Left lung (tissue), 4 donors: ENCODE measurements at regions not wholly inside any gene's neighbourhood (a gene's known extent, or its start where the extent isn't known, plus 50 kb on each side); places are given as distances from the start of the nearest gene placed in this dataset.

Source experiments
- ATAC-seq: fragments of 200-7000 bp; cut with Tn5 transposase; one replicate; pipeline ENCODE4 v1.9.1; 2020; ENCODE audit warnings: moderate library complexity
- DNase-seq, 4 donors: peaks; one replicate each; pipeline ENCODE4 v3.0.0-alpha.2; 2013 to 2020
- H3K27ac ChIP-seq, 2 donors: fragments of 200-600 bp; sonication (generic) in 1 of 2; one replicate each; pipeline versions ENCODE4 v1.5.0 to v1.8.0; 2020 to 2021
- H3K27me3 ChIP-seq, 2 donors: fragments of 200-600 bp; sonication (generic) in 1 of 2; one replicate each; pipeline versions ENCODE4 v1.5.0 to v1.8.0; 2020 to 2021
- H3K36me3 ChIP-seq, 2 donors: fragments of 200-600 bp; sonication (generic) in 1 of 2; one replicate each; pipeline versions ENCODE4 v1.5.0 to v1.8.0; 2020 to 2021
- H3K4me1 ChIP-seq, 2 donors: fragments of 200-600 bp; one replicate each; pipeline ENCODE4 v1.8.0; 2021
- H3K4me3 ChIP-seq, 2 donors: fragments of 200-600 bp; sonication (generic) in 1 of 2; one replicate each; pipeline versions ENCODE4 v1.5.0 to v1.8.0; 2020 to 2021; ENCODE audit warnings: mild to moderate bottlenecking in 1 of 2
- H3K9me3 ChIP-seq, 2 donors: fragments of 200-600 bp; sonication (generic) in 1 of 2; one replicate each; pipeline versions ENCODE4 v1.5.0 to v1.8.0; 2020 to 2021
- CTCF ChIP-seq, 2 donors: fragments of 200-600 bp; sonication (generic) in 1 of 2; IDR thresholded peaks; one replicate each; pipeline versions ENCODE4 v1.5.0 to v1.8.0; 2021; ENCODE audit warnings: antibody characterized with exemption in 2 of 2
- intact Hi-C, 2 donors: fragments of 100-400 bp; cut with DNase I; formaldehyde crosslinking; loops; one replicate each; pipeline versions ENCODE4 v1.11.2 to v1.14.2; 2022
- donor health status: DM: no; HTN: yes; CAD: no.
- donor health status: DM: no; HTN: no; CAD: no.

- no peaks in the 10 kb centered on the region for H3K4me1 ChIP-seq
- intact Hi-C loops: no loop called here
- H3K36me3 ChIP-seq: no peaks in the 10 kb centered on the region
- no peak overlapping the region for H3K27ac ChIP-seq
- no peak for TF ChIP-seq CTCF (IDR thresholded peaks at IDR 0.05)
- ATAC-seq: no peak
- H3K4me3 ChIP-seq: no peak overlapping the region
- H3K9me3 ChIP-seq: no peaks in the 10 kb centered on the region
- no peak for DNase-seq
- no peaks in the 10 kb centered on the region for H3K27me3 ChIP-seq
These were observed 318.6 kb downstream of the CSNK1G3 start for GRCh38 chr5:123830575-123830974.

- intact Hi-C loops: no loop called here
- Histone ChIP-seq H3K27ac (no peak overlapping the region), H3K36me3 (no peaks in the 10 kb centered on the region), H3K4me1 (no peaks in the 10 kb centered on the region), H3K4me3 (no peak overlapping the region), H3K9me3 (no peaks in the 10 kb centered on the region), H3K27me3 (no peaks in the 10 kb centered on the region)
- ATAC-seq (no peak), DNase-seq (no peak)
- TF ChIP-seq CTCF (IDR thresholded peaks at IDR 0.05): no peak
These were observed 315.8 kb downstream of the CSNK1G3 start for GRCh38 chr5:123827811-123828210.

GRCh38 chr5:123819833-123820232, 307.9 kb downstream of the CSNK1G3 start:
- ATAC-seq (no peak), DNase-seq (no peak)
- no peaks in the 10 kb centered on the region for H3K27me3 ChIP-seq
- H3K36me3 ChIP-seq: no peaks in the 10 kb centered on the region
- H3K27ac ChIP-seq: no peak overlapping the region
- no peak for TF ChIP-seq CTCF (IDR thresholded peaks at IDR 0.05)
- H3K9me3 ChIP-seq: no peaks in the 10 kb centered on the region
- no peaks in the 10 kb centered on the region for H3K4me1 ChIP-seq
- no peak overlapping the region for H3K4me3 ChIP-seq
- intact Hi-C loops: no loop called here

- no peaks in the 10 kb centered on the region for H3K36me3 ChIP-seq
- no peak overlapping the region for H3K4me3 ChIP-seq
- ATAC-seq (no peak), DNase-seq (no peak)
- H3K27me3 ChIP-seq: no peaks in the 10 kb centered on the region
- H3K9me3 ChIP-seq: no peaks in the 10 kb centered on the region
- intact Hi-C loops: no loop called here
- TF ChIP-seq CTCF (IDR thresholded peaks at IDR 0.05): no peak
- H3K4me1 ChIP-seq: no peaks in the 10 kb centered on the region
- no peak overlapping the region for H3K27ac ChIP-seq
These were observed 307.4 kb downstream of the CSNK1G3 start for GRCh38 chr5:123819386-123819785.

- no peaks in the 10 kb centered on the region for H3K4me1 ChIP-seq
- no peaks in the 10 kb centered on the region for H3K9me3 ChIP-seq
- no peaks in the 10 kb centered on the region for H3K36me3 ChIP-seq
- no peak for ATAC-seq
- intact Hi-C loops: no loop called here
- H3K4me3 ChIP-seq: no peak overlapping the region
- H3K27me3 ChIP-seq: no peaks in the 10 kb centered on the region
- TF ChIP-seq CTCF (IDR thresholded peaks at IDR 0.05): no peak
- no peak for DNase-seq
- no peak overlapping the region for H3K27ac ChIP-seq
These were observed 305.3 kb downstream of the CSNK1G3 start for GRCh38 chr5:123817267-123817666.
